GM13976 (cell line): ENCODE measurements at regions not wholly inside any gene's neighbourhood (a gene's known extent, or its start where the extent isn't known, plus 50 kb on each side); places are given as distances from the start of the nearest gene placed in this dataset.
"Not testable (repeated sequence)": the region's sequence is repeated elsewhere in the genome, so short reads cannot be mapped to it uniquely, and the experiment has no call there.

ENCODE experiments used
- DNase-seq: peaks from one replicate; pipeline ENCODE4 v3.0.0; 2012; ENCODE audit warnings: low spot score
- in situ Hi-C: fragments of 300-500 bp; cut with MboI; formaldehyde crosslinking; loops from one replicate; pipeline ENCODE4 v1.12.0; 2022; ENCODE audit warnings: low sequenced_read_pairs, mixed read lengths, inconsistent platforms; ENCODE audit not compliant: unreplicated experiment
- TF ChIP-seq, protein P1 (sequence below): IDR thresholded peaks from 2 replicates; pipeline ENCODE4 v1.5.1; 2012; ENCODE audit warnings: borderline replicate concordance, mild to moderate bottlenecking; ENCODE audit not compliant: insufficient read depth; ENCODE audit errors: extremely low read depth, missing control alignments, control extremely low read depth

DNA sequence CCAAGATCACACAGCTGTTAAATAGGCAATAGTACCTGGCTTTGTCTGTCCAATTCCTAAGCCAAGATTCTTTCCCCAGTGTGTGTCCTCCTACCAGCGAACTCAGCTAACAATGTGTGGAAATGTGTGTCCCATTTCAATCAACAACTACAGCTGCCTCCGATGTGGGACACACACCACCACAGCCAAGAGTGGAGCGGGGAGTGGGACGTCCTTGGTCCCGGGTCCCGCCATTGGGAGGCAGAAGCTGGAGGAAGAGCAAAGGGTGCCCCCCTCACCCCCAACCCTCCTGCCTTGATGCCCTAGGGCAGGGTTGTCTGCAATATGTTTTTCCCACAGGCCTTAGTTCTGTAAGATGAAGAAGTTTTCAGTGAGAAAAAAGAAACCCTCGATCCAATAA, 265.4 kb upstream of the RAB4A start:
- in situ Hi-C loops, result no loop called here
- no peak for DNase-seq
- TF ChIP-seq, protein P1, sequence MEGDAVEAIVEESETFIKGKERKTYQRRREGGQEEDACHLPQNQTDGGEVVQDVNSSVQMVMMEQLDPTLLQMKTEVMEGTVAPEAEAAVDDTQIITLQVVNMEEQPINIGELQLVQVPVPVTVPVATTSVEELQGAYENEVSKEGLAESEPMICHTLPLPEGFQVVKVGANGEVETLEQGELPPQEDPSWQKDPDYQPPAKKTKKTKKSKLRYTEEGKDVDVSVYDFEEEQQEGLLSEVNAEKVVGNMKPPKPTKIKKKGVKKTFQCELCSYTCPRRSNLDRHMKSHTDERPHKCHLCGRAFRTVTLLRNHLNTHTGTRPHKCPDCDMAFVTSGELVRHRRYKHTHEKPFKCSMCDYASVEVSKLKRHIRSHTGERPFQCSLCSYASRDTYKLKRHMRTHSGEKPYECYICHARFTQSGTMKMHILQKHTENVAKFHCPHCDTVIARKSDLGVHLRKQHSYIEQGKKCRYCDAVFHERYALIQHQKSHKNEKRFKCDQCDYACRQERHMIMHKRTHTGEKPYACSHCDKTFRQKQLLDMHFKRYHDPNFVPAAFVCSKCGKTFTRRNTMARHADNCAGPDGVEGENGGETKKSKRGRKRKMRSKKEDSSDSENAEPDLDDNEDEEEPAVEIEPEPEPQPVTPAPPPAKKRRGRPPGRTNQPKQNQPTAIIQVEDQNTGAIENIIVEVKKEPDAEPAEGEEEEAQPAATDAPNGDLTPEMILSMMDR, result no peak

DNA sequence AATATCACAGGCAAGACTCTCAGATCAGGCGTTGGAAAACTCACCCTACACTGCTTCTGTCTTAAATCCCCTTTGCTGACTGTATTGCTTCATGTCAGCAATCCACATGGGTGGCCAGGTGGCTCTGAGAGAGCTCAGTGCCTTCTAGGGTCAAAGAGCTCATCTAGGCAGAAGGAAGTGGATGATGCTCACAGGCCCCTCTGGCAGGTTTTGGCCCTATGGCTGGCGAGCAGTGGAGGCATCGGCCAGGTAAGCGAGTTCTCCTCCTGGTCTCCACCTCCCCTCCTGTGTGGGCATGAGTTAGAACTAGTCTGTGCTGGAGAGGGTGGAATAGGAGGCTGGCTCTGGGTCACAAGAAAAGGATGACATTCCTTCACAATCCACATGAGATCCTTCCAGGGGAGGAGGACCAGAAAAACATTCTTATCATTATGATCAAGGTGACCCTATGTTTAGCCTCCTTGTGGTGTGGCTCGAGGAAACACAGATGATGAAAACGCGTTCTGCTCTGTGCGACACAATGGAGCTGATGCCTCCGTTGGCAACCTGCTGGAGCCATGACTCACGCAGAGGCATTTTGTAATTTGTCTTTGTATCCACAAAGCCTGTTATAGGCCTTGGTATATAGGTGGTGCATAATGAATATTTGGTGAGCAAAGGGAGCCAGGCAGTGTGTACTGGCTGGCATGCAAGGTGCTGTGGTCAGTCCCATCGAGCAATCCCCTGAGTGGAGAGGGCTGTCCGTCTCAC, 264.6 kb upstream of the RAB4A start:
- TF ChIP-seq, protein P1, result no peak
- DNase-seq, result no peak
- in situ Hi-C loops, result no loop called here

DNA sequence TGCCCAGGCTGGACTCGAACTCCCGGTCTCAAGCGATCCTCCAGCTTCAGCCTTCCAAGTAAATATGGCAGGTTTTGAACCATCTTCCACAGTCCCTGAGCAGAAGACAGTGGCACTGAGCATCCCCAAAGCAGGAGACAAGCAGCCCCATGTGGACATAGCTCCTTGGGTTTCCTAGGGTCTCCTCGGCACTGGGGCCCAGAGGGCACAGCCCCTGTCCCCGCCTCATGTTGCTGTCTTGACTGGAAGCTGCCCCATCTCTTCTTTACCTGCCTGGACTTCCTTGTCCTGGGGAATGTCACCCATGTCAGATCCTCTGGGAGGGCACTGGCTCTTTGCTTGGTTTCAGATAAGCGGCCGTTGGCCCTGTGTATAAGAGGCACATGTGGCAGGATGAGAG, 263.7 kb upstream of the RAB4A start:
- DNase-seq, result no peak
- in situ Hi-C loops, result no loop called here
- TF ChIP-seq, protein P1, result no peak

DNA sequence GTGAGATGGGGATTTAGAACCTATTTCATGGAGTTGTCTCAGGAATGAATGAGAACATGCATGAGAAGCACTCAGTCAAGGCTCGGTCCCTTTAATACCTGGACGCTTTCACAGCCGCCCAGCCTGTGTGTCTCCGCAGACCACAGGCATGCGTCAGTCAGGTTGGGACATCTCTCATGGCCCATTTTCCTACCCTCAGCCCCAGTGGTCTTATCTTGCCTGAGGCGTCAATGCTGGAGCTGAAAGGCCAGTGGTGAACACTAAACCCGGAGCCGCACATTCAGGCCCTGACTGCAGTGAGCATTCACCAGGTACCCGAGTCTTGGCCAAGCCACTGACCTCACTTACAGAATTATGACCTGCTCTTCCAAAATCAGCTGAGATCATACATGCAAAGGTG, 263.2 kb upstream of the RAB4A start:
- in situ Hi-C loops, result no loop called here
- DNase-seq, result no peak
- TF ChIP-seq, protein P1, result no peak

DNA sequence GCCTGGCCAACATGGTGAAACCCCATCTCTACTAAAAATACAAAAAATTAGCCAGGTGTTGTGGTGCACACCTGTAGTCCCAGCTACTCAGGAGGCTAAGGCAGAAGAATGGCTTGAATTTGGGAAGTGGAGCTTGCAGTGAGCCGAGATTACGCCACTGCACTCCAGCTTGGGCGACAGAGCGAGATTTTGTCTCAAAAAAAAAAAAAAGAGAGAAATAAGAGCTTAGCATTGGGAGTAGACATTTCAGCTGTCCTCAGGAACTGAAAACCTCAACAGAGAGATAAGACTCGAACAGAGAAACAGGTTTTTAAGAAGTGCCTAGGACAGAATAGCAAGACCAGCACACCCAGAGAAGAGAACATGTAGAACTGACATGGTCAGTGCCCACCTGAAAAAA, 262.6 kb upstream of the RAB4A start:
- in situ Hi-C loops, DNase-seq: not testable (repeated sequence)

DNA sequence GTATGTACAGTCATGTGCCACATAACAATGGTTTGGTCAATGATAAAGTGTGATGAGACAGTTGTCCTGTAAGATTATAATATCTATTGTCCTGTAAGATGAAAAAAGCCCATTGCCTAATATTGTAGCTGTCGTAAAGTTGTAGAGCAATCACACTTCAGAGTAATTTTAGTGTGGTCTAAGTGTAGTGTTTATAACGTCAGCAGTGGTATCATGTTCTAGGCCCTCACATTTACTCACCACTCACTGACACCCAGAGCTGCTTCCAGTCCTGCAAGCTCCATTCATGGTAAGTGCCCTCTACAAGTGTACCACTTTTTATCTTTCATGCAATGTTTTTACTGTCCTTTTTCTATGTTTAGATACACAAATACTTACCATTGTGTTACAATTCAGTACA, 259.9 kb upstream of the RAB4A start:
- in situ Hi-C loops, result no loop called here
- TF ChIP-seq, protein P1, result no peak
- no peak for DNase-seq

DNA sequence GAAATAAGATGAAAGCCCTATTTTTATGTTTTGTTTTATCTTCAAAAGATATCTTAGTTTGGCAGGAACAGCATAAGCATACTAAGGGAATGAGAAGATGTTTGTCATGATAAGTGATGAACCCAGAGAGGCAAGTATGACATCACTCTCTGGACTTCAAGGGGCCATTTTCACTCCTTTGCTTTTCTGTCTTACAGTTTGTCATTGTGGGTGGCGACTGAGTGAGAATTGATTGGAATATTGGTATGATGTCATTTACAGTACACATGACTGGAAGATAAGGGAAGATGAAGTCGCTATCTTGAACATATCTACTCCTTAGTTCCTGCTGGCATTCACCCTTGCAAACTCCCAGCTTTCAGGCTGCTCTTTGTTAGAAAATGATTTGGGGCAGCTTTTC, 258.1 kb upstream of the RAB4A start:
- in situ Hi-C loops, result no loop called here
- no peak for DNase-seq
- TF ChIP-seq, protein P1, result no peak
